ENCODE measurements at regions not wholly inside any gene's neighbourhood (a gene's known extent, or its start where the extent isn't known, plus 50 kb on each side); places are given as distances from the start of the nearest gene placed in this dataset.

- Histone ChIP-seq H3K27ac (no peak overlapping the region), H3K9me3 (ENCODE audit: severe bottlenecking) (no peaks in the 10 kb centered on the region), H3K27me3 (ENCODE audit: insufficient read depth, low read depth, severe bottlenecking) (peaks cover 29% of the 10 kb centered on the region), H3K4me3 (ENCODE audit: low read depth, low read length) (no peak overlapping the region), H3K36me3 (no peaks in the 10 kb centered on the region)
- TF ChIP-seq CTCF (IDR thresholded peaks at IDR 0.05; ENCODE audit: low read depth, low read length) = no peak
- no peak for DNase-seq
These were observed 828.3 kb downstream of the VRK1 start for GRCh38 chr14:97625477-97625876.

GRCh38 chr14:97626088-97626487, 828.9 kb downstream of the VRK1 start:
- Histone ChIP-seq H3K27me3 (ENCODE audit: insufficient read depth, low read depth, severe bottlenecking) (peaks cover 29% of the 10 kb centered on the region), H3K36me3 (no peaks in the 10 kb centered on the region), H3K4me3 (ENCODE audit: low read depth, low read length) (no peak overlapping the region), H3K9me3 (ENCODE audit: severe bottlenecking) (no peaks in the 10 kb centered on the region), H3K27ac (no peak overlapping the region)
- DNase-seq = no peak
- TF ChIP-seq CTCF (IDR thresholded peaks at IDR 0.05; ENCODE audit: low read depth, low read length) = no peak

- TF ChIP-seq CTCF (IDR thresholded peaks at IDR 0.05; ENCODE audit: low read depth, low read length) = no peak
- no peak overlapping the region for H3K27ac ChIP-seq
- DNase-seq = no peak
- no peaks in the 10 kb centered on the region for H3K9me3 ChIP-seq (ENCODE audit: severe bottlenecking)
- H3K4me3 ChIP-seq (ENCODE audit: low read depth, low read length) = no peak overlapping the region
- H3K27me3 ChIP-seq (ENCODE audit: insufficient read depth, low read depth, severe bottlenecking) = peaks cover 45% of the 10 kb centered on the region
- H3K36me3 ChIP-seq = no peaks in the 10 kb centered on the region
These were observed 833.1 kb downstream of the VRK1 start for GRCh38 chr14:97630249-97630648.

- no peak overlapping the region for H3K27ac ChIP-seq
- DNase-seq = no peak
- no peaks in the 10 kb centered on the region for H3K9me3 ChIP-seq (ENCODE audit: severe bottlenecking)
- no peak for TF ChIP-seq CTCF (IDR thresholded peaks at IDR 0.05; ENCODE audit: low read depth, low read length)
- H3K36me3 ChIP-seq = no peaks in the 10 kb centered on the region
- H3K4me3 ChIP-seq (ENCODE audit: low read depth, low read length) = no peak overlapping the region
- H3K27me3 ChIP-seq (ENCODE audit: insufficient read depth, low read depth, severe bottlenecking) = peaks cover 48% of the 10 kb centered on the region
These were observed 836.1 kb downstream of the VRK1 start for GRCh38 chr14:97633131-97633738.

- DNase-seq = no peak
- H3K36me3 ChIP-seq = no peaks in the 10 kb centered on the region
- H3K27ac ChIP-seq = no peak overlapping the region
- no peak overlapping the region for H3K4me3 ChIP-seq (ENCODE audit: low read depth, low read length)
- H3K9me3 ChIP-seq (ENCODE audit: severe bottlenecking) = no peaks in the 10 kb centered on the region
- no peak for TF ChIP-seq CTCF (IDR thresholded peaks at IDR 0.05; ENCODE audit: low read depth, low read length)
- peaks cover 57% of the 10 kb centered on the region for H3K27me3 ChIP-seq (ENCODE audit: insufficient read depth, low read depth, severe bottlenecking)
These were observed 837.6 kb downstream of the VRK1 start for GRCh38 chr14:97634751-97635150.

GRCh38 chr14:97638864-97639263, 841.7 kb downstream of the VRK1 start:
- Histone ChIP-seq H3K4me3 (ENCODE audit: low read depth, low read length) (no peak overlapping the region), H3K36me3 (no peaks in the 10 kb centered on the region), H3K27me3 (ENCODE audit: insufficient read depth, low read depth, severe bottlenecking) (peaks cover 50% of the 10 kb centered on the region), H3K9me3 (ENCODE audit: severe bottlenecking) (no peaks in the 10 kb centered on the region), H3K27ac (no peak overlapping the region)
- no peak for DNase-seq
- TF ChIP-seq CTCF (IDR thresholded peaks at IDR 0.05; ENCODE audit: low read depth, low read length) = no peak
